Superior temporal gyrus (tissue), 1 donor: ENCODE measurements at regions not wholly inside any gene's neighbourhood (a gene's known extent, or its start where the extent isn't known, plus 50 kb on each side); places are given as distances from the start of the nearest gene placed in this dataset.

Experiments used
- DNase-seq: peaks from one replicate; pipeline ENCODE4 v3.0.0-alpha.2; 2016; ENCODE audit errors: extremely low spot score

DNA sequence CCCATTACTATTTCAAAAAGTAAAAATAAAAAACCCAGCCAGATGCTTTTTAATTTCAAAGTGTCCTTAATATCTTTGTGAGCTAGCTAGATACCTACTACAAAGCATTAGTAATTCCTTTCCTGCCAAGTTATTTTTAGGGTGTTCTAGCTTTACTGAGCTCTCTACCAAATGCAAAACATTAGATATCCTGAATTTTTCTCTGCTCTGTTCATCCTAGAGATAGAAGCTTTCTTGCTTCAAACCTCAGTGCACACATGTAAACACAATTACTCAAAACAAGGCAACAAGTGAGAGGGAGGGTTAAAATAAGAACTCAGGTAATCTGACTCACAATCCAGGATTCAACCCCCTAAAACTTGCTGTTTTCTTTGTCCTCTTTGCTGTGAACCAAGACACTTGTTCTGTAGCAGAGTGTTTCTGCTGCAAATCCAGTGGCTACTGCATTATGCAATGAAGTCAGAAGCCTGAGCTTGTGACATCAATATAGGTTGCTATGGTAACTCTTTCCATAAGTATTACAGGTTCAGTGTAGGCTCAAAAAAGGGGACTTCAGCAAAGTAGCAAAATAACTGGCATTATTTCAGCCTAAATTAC is 72.6 kb upstream of the STXBP5 start:
- peak; percentile 73 for DNase-seq

DNA sequence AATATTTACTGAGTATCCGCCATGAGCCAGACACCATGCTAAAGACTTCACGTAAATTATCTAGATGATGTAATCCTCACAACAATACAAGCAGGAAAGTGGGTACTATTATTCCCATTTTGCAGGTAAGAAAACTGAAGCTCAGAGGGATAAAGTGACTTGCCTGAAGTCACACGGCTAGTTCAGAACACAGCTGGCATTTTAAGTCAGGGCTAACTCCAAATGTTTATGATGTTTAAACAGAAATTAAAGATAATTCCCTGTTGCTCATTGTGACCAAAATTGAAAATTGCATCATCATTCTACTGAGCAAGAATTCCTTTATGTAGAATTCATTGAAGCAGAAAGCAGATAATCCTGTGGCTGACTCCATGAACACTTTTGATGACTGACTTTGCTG is 71.3 kb upstream of the STXBP5 start:
- DNase-seq = no peak

GRCh38 chr6:147133669-147134068 is 70.5 kb upstream of the STXBP5 start:
- no peak for DNase-seq

GRCh38 chr6:147135211-147135681 is 69.0 kb upstream of the STXBP5 start:
- DNase-seq = no peak

DNA sequence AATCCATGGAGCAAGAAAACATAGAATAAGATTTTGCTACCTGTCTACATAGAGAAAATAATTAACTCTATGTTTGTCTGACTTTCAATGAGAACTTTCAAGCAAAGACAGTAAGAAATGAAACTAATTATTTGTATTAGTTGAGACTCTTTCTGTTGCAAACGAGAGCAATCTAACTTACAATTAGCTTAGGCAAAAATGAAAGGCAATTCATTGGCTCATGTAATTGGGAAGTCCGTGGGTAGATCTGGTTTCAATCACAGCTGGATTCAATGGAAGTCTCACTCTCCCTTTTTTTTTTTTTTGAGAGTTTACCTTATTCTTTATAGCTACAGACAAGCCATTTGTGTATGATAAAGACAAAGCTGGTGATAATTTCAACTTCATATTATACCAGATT is 68.2 kb upstream of the STXBP5 start:
- DNase-seq = no peak

DNA sequence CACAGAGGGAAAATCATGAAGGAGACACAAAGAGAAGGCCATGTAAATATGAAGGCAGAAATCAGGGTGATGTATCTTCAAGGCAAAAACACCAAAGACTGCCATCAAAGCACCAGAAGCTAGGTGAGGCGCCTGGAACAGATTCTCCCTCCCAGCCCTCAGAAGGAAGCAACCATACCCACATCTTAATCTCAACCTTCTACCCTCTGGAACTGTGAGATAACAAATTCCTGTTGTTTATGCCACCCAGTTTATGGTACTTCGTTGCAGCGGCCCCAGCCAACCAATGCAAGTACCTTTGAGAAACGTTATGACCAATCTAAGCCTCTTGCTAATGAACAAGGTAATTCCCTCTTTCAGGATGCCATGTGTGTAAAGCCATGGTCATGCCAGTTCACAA is 66.2 kb upstream of the STXBP5 start:
- DNase-seq = no peak

GRCh38 chr6:147138835-147139234 is 65.4 kb upstream of the STXBP5 start:
- DNase-seq = no peak

GRCh38 chr6:147141711-147142308 is 62.4 kb upstream of the STXBP5 start:
- no peak for DNase-seq

DNA sequence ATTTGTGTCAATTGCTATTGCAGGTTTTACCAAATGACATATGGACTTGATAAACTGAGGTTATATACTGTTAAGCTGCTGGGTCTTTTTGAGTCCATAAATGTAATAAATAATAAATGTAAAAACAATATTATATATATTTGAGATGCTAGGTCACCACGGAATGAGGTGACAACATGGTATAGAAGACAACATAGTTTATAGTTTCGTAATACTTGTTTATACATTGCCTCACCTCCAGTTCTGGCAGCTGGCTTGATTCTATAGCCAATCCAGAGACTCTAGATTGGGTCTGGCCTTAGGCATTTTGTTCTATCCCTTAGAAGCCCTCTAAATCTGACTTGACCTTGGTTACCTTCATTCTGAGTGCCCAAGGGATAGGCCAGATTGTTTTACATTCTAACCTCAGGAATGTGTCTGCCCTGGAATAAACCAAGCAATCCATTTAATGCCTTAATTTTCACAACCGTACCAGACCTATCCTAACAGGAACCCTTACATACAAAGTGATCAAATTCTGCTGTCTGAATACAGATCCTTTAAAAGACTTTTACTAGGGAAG is 61.5 kb upstream of the STXBP5 start:
- DNase-seq = no peak

GRCh38 chr6:147149092-147149491 is 55.1 kb upstream of the STXBP5 start:
- no peak for DNase-seq

DNA sequence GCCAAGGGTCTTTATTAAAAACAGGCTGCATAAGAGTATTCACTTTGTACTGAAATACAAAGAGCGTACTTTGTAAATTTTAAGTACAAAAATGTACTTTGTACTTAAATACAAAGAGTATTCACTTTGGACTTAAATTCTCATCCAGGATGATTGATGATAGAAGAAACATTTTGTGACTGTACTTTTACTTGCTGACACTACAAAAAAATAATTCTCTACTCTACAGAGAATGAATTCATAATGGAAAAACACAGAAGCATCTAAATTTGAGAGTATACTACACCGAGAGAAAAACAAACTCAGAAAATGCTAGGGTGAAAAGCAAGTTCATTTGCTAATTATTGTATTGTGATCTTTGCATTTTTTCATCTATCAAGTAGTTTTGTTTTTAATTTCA is 54.4 kb upstream of the STXBP5 start:
- no peak for DNase-seq

DNA sequence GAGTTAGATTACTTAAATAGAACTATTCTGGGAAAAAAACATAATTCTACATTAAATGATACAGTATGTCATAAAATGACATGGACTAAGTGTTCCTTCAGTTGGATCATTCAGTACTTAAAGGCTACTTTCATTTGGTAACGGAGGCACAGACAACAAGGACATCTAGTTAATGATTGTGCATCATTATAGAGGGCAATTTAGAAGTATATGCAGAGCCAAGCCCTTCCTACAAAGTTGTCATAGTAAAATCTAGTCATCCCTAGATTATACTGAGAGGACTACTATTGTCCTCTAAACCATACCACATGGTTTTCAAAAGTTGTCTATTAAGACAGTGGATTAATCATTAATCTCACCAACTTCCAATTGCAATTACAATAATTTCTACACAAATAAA is 53.9 kb upstream of the STXBP5 start:
- no peak for DNase-seq
